GM10266 (cell line): ENCODE measurements at regions not wholly inside any gene's neighbourhood (a gene's known extent, or its start where the extent isn't known, plus 50 kb on each side); places are given as distances from the start of the nearest gene placed in this dataset.
"Not testable (repeated sequence)": the region's sequence is repeated elsewhere in the genome, so short reads cannot be mapped to it uniquely, and the experiment has no call there.

ENCODE experiments used
- DNase-seq: peaks from one replicate; pipeline ENCODE4 v3.0.0; 2012; ENCODE audit errors: extremely low spot score
- CTCF ChIP-seq: IDR thresholded peaks from 2 replicates; pipeline ENCODE4 v1.5.1; 2012; ENCODE audit warnings: mild to moderate bottlenecking, low read depth; ENCODE audit not compliant: control insufficient read depth, insufficient read depth; ENCODE audit errors: missing control alignments

DNA sequence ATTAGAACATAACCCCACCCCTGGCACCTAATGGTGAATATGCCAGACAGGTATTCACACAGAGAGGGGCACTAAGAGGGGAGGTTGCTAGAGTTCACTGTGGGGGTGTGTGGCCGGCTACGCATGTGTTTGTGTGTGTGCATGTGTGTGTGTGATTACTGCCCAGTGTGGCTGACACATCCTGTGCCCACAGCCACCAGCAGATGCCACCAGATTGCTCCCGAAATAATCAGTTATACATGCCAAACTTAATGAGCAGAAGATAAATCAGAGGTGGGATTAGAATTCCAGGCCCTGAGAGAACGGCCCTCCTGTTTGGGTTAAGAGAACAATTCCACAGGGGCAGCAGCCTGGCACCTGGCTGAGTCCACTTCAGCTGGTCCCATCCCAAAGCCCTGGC lies 91.8 kb upstream of the TBCA start:
- DNase-seq, result no peak
- TF ChIP-seq CTCF, result no peak

- DNase-seq, result no peak
- no peak for TF ChIP-seq CTCF
Measured at GRCh38 chr5:77867194-77867691, 91.1 kb upstream of the TBCA start.

DNA sequence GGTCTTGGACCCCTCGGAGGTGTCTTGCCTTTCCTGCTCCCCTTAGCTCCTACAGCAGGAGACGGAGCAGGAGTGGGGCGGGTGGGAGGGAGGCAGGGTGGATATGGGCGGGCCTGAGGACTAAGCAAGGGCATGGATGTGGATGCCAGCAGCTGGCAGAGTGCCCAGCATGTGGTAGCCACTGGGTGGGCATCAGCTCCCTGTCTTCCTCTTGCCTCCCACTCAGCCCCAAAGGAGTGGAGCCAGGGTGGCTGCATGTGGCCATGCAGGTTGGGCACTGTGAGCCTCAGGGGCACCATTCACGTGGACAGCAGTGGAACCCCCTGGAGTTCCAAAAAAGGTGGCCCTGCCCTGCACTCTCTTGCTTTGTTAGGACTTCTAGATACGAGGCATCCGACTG lies 90.1 kb upstream of the TBCA start:
- no peak for DNase-seq
- TF ChIP-seq CTCF, result no peak

DNA sequence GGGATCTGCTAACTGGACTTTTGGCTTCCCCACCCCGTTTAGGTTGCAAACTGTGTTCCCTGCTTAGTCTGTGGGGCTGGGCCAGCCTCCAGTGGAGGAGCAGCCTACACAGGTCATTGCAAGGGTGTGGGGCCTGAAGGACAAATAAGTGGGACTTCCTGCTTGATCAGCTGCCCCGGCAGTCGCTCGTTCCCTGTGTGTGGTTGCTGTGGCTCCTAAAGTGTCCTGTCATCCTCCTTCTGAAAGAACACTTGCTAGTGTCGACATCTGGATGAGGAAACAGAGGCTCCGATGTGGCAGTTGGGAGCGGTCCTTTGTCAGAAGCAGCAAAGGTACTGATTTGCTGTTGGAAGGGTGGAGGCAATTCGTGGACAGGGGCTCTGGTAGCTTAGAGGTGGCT lies 88.9 kb upstream of the TBCA start:
- DNase-seq, result no peak
- TF ChIP-seq CTCF, result no peak

DNA sequence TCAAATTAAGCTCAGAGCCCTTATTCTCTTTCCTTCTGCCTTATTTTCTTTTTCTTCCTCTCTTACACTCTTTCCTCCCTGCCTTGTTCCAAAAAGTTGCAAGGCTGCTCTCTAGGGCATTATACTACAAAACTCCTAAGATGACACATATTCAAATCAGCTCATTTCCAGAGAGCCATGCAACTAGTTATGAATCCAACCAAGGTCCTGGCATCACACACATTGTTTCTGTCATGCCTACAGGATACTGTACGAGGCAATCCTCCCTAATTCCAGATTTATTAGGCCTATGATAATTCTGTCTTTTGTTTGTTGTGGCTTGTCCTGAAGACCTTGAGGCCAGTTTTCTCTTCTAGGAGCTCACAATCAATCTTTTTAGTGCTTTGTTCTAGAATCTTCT lies 87.0 kb upstream of the TBCA start:
- DNase-seq, result no peak
- no peak for TF ChIP-seq CTCF

- no peak for TF ChIP-seq CTCF
- no peak for DNase-seq
Measured at GRCh38 chr5:77861576-77861975, 85.4 kb upstream of the TBCA start.

GRCh38 chr5:77859306-77859705 lies 83.2 kb upstream of the TBCA start:
- no peak for TF ChIP-seq CTCF
- DNase-seq, result no peak

DNA sequence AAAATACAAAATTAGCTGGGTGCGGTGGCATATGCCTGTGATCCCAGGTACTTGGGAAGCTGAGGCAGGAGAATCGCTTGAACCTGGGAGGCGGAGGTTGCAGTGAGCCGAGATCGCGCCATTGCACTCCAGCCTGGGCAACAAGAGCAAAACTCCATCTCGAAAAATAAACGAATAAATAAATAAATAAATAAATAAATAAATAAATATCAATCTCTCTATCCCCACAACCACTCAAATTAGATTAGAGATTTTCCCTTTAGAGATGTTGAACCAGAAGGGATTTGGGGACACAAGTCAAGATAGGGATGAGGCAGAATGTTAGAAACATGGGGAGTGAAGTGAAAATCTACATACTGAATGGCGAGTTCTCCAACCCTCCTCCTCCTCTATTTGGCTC lies 82.5 kb upstream of the TBCA start:
- not testable (repeated sequence) for DNase-seq
